ENCODE measurements at regions not wholly inside any gene's neighbourhood (a gene's known extent, or its start where the extent isn't known, plus 50 kb on each side); places are given as distances from the start of the nearest gene placed in this dataset.
"Not testable (repeated sequence)": the region's sequence is repeated elsewhere in the genome, so short reads cannot be mapped to it uniquely, and the experiment has no call there.

DNA sequence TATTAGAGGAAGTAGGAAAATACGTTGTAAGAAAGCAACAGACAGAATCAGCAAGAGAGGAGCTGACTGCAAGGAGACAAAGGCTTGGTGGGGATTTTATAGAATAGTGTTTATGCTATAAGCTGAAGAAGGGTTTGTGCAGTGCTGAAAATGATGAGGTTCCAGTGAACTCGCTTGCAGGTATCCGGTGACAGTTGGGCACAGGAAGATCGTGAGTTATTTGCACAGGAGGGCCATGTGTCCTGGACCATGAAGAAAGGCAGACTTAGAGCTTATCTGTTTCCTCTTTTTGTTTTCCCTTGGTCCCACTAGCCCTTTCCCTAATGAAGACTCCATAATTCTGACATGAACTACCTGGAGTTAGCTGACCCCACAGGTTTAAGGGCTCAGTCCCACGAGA is 61.4 kb downstream of the NXNL2 start:
- no peak for FAIRE-seq
- DNase-seq (ENCODE audit: low spot score) = no peak

DNA sequence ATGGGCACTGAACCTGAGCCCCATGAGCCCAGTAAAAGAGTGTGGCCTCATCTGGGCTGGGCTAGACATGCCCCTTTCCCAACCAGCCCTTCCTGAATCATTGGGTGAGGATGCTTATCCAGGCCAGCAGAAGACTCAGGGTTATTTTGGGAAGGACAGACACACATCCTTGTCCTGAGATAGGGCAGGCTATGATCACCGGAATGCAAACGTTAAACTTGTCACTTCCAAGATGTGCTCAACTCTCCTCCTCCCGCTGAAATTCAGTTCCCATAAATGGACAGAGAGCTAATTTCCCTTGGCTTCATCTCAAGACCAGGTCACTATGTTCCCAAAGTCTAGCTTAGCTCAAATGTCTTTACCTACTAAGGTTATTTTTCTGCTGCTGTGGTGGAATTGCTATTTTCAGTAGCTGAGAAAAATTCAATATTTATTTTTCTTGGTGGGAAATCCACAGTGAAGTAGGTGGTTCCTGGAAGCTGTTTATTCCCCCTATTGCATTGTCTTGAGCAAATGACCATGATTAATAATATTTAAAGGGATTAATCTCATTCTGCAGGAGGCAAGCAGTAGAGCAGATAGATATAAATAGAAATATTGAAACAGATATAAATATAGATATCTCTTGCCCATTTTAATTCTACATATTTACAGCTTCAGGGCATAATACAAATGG is 70.0 kb downstream of the NXNL2 start:
- no peak for FAIRE-seq

DNA sequence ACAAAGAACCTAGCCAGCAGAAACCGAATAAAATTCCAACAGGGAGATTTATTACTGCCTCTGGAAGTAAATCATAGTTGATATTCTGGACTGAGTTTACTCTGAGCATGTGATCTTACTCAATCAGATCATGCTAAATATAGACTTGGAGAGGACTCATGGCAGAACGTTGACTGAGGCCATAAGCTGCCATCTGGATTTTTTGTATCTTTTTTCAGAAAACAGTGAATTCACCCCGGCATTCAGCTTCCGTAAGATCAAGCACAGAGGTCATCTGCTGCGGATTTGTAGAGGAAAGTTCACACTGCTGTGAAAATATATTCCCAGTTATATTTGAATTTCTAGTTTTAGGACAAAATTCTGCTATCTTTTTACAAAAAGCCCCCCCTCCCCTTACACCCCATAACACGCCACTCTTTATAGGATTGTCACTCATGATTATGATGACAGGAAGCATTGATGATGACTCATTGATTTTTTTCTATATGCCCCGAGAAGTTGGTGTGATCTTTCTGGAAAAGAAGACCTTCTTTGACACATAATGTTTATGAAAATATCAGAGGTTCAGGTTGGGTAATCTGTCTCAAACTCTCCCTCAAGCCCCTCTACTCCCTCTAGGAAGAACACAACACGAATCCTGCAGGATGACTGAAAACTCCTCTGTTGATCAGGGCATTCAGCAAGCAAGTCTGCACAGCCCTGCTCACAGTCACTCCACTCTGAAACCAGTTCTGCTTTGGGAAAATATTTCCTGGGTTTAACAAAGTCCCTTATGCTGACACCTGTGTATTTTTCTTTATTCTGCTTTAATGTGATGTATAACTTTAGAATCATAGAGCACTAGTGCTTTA is 70.8 kb downstream of the NXNL2 start:
- FAIRE-seq (no peak), DNase-seq (ENCODE audit: low spot score) (no peak)

More for the DNA sequence above, 70.0 kb downstream of the NXNL2 start:
- no peak for DNase-seq (ENCODE audit: low spot score)

DNA sequence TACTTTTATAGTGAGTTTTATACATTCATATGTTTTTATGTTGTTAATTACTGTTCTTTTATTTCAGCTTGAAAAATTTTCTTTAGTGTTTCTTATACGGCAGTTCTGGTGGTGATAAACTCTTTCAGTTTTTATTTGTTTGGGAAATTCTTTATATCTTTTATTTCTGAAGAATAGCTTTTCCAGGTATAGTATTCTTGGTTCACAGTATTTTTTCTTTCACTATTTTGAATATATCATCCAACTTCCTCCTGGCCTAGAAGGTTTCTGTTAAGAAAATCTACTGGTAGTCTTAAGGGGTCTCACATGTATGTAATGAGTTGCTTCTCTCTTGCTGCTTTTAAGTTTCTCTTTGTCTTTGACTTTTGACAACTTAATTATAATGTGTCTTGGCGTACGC is 79.4 kb downstream of the NXNL2 start:
- DNase-seq (ENCODE audit: low spot score) (no peak), FAIRE-seq (no peak)

DNA sequence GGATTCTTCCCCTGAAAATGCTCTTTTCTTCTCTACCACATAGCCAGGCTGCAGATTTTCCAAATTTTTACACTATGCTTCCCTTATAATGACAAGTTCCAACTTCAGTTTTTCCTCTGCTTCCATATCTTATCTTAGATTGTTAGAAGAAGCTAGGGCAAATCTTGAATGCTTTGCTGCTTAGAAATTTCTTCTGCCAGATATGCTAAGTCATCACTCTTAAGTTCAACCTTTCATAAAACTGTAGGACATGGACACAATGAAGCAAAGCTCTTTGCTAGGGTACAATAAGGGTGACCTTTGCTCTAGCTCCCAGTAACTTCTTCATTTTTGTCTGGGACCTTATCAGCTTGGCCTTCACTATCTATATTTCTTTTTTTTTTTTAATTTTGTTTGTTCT is 88.7 kb downstream of the NXNL2 start:
- DNase-seq (ENCODE audit: low spot score) = no peak

DNA sequence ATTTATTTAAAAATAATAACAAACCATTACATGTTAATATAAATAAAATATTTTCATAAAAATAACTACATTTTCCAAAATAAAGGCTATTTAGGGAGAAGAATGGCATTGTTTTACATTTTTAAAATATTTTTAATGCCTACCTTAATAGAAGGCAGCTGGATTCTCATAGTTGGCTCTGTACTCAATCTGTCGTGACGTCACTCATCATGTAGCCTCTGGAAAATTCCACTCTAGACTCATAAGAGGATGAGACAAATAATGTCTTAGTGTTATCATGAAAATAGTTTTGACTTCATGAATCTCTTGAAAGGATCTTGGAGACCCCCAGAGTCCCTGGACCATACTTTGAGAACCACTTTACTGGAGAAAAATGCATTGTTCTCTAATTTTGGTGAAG is 93.1 kb downstream of the NXNL2 start:
- DNase-seq (ENCODE audit: low spot score) (no peak), FAIRE-seq (no peak)

More for the DNA sequence above, 88.7 kb downstream of the NXNL2 start:
- FAIRE-seq = no peak

DNA sequence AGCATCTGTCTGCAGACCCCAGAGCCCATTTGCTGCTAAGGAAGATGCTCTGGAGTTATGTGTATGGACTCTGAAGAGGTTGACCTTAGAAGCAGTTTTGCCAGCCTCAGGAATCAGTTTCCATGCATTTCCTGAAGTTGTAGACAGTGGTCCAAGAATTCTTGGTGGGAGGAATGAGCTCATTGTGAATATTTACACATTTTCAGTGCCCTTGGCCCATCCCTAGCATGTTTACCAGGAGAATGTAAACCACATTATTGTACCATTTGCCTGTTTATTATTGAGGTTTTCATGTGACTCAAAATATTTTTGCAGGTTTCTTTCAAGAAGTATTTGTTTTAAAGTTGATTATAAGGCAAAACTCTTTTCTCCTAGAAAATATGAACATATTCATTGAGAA is 93.8 kb downstream of the NXNL2 start:
- DNase-seq (ENCODE audit: low spot score) = no peak
- FAIRE-seq = no peak

DNA sequence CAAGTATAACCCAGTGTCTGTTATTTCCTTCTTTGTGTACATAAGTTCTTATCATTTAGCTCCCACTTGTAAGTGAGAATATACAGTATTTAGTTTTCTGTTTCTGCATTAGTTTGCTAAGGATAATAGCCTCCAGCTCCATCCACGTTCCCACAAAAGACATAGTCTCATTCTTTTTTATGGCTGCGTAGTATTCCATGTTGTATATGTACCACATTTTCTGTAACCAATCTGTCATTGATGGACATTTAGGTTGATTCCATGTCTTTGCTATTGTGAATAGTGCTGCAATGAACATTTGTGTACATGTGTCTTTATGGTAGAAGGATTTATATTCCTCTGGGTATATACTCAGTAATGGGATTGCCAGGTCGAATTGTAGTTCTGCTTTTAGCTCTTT is 95.6 kb downstream of the NXNL2 start:
- FAIRE-seq; DNase-seq (ENCODE audit: low spot score): not testable (repeated sequence)

DNA sequence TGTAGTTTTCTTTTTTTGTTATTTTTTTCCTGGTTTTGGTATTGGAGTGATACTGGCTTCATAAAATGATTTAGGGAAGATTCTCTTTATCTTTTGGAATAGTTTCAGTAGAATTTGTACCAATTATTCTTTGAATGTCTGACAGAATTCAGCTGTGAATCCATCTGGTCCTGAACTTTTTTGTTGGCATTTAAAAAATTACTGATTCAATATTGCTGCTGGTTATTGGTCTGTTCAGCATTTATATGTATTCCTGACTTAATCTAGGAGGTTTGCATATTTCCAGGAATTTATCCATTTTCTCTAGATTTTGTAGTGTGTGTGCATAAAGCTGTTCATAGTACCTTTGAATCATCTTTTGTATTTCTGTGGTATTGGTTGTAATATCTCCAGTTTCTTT is 100.2 kb downstream of the NXNL2 start:
- no peak for FAIRE-seq
- DNase-seq (ENCODE audit: low spot score) = no peak

DNA sequence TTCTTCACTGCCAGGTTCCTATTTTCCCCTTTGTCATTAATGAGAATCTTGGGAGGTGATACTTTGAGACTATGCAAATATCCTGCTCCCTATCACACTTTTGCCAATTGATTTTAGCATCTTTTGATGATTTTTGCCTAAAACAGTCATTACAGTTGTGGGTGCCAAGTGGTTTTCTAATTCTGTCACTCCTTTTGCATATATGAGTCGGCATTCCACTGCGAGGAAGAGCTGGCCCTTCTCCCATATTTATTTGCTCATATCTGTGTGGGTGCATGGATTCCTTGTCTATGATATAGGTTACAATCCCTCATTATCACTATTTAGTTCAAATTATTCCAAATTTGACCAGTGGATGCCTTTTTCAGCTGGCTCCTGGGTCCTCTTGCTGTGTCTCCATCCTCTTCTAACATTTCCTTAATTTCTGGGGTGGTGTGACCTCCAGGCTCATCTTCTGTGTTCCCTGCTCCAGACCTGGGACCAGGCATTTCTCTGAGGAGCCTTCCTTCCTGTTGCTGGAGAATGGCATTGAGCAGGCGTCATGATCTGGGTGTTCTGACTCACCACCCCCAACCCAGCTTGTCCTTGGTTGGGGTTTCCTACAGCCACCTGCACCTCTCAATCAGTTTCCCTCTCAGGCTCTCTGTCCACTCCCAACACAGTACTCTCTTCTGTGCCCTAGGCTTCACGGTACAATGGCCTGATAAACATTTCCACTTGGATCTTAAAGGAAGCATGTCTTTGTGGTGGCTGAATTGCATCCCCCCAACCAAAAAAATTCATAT is 106.7 kb downstream of the NXNL2 start:
- no peak for DNase-seq (ENCODE audit: low spot score)

DNA sequence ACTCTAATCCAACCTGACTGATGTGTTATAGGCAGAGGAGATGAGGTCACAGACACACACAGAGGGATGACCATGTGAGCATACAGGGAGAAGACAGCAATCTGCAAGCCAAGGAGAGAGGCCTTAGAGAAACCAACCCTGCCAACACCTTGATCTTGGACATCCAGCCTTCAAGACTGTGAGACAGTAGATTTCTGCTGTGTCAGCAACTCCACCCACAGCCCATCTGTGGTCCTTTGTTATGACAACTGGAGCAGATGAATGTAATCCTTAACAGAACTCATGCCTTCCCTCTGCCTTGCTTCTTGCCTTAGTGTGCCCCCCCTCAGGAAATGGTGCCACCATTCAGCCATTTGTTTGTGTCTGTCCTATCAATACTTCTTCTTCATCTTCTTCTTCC is 107.4 kb downstream of the NXNL2 start:
- FAIRE-seq = no peak
- no peak for DNase-seq (ENCODE audit: low spot score)

More for the DNA sequence above, 106.7 kb downstream of the NXNL2 start:
- FAIRE-seq = no peak

DNA sequence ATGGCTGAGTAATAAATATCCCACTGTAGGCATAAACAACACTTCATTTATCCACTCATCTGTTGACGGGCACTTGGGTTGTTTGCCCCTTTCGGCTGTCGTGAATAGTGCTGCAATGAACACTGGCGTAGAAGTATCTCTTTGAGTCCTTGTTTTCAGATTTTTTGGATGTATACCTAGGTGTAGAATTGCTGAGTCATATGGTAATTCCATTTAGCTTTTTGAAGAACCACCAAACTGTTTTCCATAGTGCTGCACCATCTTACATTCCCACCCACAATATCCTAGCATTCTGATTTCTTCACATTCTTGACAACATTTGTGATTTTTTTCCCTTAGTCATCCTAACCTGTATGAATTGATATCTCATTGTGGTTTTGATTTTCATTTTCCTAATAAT is 109.0 kb downstream of the NXNL2 start:
- DNase-seq (ENCODE audit: low spot score) = no peak
- FAIRE-seq = no peak

DNA sequence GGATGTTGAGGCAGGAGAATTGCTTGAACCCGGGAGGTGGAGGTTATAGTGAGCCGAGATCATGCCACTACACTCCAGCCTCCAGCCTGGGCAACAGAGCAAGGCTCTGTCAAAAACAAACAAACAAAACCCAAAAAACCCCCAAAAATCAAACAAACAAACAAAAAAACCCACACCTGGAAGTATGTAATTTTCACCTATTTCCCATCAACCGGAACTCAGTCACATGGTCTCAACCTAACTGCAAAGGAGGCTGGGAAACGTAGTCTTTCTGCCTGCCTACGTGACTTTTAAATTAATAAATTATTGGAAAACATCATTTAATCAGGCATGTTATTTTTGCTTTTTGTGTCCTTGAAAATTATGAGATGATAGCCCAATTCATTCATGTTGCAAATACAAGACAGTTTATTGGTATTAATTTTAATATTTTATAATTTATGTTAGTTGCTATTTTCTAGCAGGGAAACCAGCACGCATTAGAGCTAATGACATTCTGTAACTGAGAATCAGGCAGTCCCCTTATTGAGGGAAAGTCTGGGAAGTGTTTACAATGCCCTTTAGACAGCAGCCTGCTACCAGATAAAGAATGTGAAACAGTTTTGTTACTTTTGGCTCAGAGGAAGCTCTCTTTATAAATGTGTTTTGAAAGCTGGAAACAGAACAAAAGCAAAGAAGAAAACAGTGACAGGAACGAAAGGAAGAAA is 110.3 kb downstream of the NXNL2 start:
- FAIRE-seq (no peak), DNase-seq (ENCODE audit: low spot score) (no peak)

DNA sequence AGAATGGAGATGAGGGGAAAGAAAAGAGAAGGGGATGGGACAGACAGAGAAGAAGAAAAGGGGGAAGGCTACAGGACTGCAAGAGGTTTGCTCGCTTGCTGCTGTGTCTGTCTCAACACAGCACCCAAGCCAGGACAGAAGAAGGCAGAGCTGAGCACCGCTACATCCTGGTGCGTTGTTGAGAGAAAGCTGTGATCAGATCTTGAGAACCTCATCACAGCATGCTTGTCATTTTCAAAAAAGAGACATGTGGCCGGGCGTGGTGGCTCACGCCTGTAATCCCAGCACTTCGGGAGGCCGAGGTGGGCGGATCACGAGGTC is 110.9 kb downstream of the NXNL2 start:
- DNase-seq (ENCODE audit: low spot score) (no peak), FAIRE-seq (no peak)

DNA sequence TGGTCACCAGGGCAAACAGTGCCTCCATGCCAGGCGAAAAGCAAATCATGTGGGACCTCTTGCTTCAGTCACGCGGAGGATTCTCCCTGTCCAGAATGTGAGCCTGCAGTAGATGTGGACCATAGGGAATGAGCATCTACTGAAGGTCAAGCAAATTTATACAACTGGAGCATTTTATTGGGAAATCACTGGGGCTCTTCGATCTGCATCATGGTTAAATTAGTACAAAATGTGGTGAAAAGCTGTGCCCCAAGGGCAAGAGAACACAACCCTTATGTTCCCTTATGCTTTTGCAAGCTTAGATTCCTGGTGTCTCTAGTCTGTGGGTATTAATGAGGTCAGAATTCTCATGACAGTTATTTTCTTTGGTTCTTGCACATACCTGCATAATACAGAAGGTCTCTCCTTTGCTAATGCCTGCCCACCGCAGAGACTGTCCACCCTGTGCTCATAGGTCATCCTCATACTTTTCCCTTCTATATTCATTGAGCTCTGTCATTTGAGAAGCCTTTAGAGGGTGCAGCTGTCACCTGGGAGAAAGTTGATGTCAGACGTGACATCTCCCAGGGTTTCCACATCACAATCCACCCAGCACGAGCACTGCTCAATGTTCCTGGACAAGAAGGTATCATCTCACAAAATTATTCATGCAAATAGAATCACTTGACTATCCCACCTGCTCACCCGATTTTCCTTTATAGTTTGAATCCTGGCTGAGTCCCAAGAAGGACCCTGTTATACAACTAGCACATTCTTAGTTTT is 111.7 kb downstream of the NXNL2 start:
- DNase-seq (ENCODE audit: low spot score) = no peak
- FAIRE-seq = no peak

DNA sequence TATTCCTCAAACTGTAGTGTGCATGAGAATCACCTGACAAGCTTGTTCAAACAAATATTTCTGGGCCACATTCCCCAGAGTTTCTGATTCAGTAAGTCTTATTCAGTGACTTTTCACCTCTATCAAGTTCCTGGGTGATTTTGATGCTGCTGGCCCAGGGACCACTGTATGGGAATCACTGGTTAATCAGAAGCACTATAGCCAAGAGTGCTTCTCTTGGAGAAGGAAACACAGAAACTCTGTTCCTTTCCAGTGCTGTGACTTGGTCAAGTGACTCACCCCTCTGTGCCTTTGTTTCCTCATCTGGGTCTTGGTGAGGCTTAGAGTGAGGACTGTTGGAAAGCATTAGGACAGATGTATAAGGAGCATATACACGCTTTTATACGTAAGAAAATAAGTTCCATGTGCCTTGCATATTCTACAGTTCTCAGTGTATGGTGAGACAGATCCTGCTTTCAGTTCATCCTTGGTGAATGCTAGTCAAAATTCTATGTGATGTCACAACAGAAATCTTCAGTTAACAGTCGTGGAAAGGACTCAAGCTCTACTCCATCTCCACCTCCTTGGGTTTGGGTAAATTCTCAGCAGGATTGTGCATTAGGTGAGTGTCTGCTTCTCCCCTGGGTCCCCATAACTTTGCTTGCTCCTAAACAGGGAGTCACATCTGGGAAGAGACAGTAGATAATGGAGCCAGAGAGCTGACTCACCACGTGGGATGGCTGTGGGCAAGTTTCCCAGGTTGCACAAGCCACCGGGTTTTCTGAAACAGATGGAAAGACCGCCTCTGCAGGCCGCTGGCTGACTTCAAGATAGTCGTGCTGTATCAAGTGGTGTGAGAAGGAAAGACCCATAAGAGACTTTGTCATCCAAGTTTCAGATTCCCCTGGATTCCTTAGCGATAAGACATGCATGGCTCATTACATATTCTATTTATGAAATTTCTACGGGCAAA is 117.0 kb downstream of the NXNL2 start:
- no peak for FAIRE-seq
- peak; percentile 87 for DNase-seq (ENCODE audit: low spot score)

DNA sequence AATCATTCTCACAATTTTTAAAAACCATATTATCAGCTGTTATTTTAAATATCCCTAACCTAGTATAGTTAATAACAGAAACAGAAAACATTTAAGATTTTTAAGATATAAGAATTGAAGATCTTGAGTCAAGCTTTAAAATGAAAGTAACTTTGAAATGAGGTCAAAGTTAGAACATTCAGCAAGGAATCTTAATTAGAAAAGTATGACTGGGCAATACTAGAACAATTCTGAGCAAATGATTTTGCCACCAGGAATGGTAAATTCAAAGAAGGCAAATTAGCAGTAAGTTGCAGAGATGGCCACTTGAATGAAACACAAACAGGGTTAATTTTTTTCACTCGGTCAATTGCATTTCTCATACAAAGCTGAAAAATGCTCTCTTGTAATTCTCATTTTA is 117.9 kb downstream of the NXNL2 start:
- no peak for FAIRE-seq
- no peak for DNase-seq (ENCODE audit: low spot score)

DNA sequence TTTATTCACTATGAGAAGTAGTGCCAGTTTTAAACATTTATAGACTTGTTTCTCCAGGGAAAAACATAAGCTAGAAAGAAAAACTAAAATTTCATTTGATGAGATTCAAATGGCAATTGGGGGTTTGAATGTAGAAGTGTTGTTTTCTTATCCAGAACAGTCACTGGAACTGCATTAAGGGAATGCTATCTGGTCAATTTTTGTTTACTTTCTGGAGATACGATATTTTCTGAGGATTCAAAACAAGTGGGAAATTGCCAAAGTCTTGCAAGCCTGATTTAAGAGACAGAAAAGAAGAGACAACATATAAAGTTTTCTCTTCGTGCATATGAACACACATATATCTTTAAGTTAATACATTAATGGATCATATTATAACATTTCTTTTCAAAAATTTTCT is 118.4 kb downstream of the NXNL2 start:
- FAIRE-seq (no peak), DNase-seq (ENCODE audit: low spot score) (no peak)

DNA sequence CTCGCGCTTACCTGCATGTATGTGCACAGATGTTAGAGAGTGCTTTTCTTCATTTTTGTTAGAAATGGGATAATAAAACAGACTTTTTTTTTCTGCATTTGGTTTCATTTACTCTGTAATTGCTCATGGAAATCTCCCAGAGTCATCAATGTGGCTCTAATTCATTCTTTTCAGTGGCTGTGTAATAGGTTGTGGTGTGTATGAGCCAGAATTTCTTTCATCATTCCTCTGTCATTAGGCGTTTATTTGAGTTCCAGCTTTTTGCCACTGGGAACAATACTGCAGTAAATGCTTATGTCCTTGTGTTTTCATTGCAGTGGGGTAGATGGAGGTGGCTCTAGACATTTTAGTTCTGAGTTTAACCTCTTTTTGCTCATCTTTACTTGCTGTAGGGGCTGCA is 118.9 kb downstream of the NXNL2 start:
- FAIRE-seq (no peak), DNase-seq (ENCODE audit: low spot score) (no peak)

DNA sequence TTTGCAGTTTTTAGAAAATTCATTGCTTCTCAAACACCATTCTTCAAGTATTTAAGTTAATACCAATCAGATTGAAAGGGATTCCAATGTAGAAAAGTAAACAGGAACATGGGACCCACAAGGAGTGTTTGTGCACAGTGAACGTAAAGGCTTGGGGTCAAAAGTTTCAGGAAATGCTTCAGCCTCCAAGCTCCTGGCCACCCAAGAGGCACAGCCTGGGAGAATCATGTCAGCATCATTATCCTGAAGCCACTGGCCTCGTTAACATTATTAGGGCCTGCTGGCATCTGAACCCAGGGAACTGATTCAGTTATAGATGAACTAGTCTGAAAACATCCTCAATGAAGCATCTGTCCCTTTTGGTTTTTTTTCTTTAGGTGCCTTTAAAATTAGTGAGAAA is 122.9 kb downstream of the NXNL2 start:
- FAIRE-seq (no peak), DNase-seq (ENCODE audit: low spot score) (no peak)
